ENCODE measurements at regions not wholly inside any gene's neighbourhood (a gene's known extent, or its start where the extent isn't known, plus 50 kb on each side); places are given as distances from the start of the nearest gene placed in this dataset.

DNA sequence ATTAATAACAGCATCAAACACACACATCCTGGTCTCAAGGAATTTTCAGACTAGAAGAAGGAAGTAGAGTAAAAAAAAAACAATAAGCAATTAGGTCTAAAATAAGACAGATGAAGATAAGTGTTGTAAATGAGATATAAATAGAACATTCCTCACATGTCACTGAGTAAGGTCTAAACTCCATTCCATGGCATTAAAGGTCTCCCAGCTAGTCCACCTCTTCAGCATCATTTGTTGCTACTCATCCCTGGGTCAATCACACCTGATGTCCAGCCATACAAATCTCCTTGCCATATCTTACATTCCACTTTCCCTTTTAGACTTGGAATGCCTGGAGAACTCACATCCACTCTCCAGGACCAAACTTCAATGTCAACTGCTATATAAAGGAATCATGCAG is 214.1 kb upstream of the KLF4 start:
- Histone ChIP-seq H3K36me3 (no peaks in the 10 kb centered on the region), H3K4me1 (peaks cover 4% of the 10 kb centered on the region), H3K4me3 (no peak overlapping the region), H3K27me3 (ENCODE audit: low read depth) (no peaks in the 10 kb centered on the region), H3K9me3 (no peaks in the 10 kb centered on the region), H3K27ac (no peak overlapping the region)
- intact Hi-C loops (cut with DNase I): no loop called here
- DNase-seq (no peak), ATAC-seq (no peak)
- TF ChIP-seq, protein P1, sequence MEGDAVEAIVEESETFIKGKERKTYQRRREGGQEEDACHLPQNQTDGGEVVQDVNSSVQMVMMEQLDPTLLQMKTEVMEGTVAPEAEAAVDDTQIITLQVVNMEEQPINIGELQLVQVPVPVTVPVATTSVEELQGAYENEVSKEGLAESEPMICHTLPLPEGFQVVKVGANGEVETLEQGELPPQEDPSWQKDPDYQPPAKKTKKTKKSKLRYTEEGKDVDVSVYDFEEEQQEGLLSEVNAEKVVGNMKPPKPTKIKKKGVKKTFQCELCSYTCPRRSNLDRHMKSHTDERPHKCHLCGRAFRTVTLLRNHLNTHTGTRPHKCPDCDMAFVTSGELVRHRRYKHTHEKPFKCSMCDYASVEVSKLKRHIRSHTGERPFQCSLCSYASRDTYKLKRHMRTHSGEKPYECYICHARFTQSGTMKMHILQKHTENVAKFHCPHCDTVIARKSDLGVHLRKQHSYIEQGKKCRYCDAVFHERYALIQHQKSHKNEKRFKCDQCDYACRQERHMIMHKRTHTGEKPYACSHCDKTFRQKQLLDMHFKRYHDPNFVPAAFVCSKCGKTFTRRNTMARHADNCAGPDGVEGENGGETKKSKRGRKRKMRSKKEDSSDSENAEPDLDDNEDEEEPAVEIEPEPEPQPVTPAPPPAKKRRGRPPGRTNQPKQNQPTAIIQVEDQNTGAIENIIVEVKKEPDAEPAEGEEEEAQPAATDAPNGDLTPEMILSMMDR (IDR thresholded peaks at IDR 0.05): no peak

DNA sequence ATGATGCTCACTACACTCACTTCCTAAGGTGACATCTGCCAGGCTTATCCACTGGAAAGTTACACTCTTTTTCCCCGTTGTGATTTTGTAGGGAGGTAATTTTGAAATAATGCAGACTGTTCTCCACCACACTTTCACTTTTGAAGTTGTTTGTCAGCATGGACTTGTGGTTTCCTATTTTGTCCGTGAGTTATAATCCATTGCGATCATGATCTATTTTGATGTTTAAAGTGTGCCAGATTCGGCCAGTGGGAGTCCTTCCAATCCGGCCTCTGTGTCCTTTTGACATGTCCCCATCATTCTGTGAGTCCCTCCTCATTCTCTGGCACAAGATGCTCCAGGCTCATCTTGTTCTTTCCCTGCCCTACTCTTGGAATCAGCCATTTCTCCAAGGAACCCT is 211.3 kb upstream of the KLF4 start:
- DNase-seq: no peak
- H3K27ac ChIP-seq: no peak overlapping the region
- no peaks in the 10 kb centered on the region for H3K36me3 ChIP-seq
- intact Hi-C loops (cut with DNase I): no loop called here
- H3K4me3 ChIP-seq: peak overlapping the region; percentile 32
- H3K9me3 ChIP-seq: no peaks in the 10 kb centered on the region
- no peak for ATAC-seq
- no peaks in the 10 kb centered on the region for H3K27me3 ChIP-seq (ENCODE audit: low read depth)
- TF ChIP-seq, protein P1 (IDR thresholded peaks at IDR 0.05): no peak
- H3K4me1 ChIP-seq: no peaks in the 10 kb centered on the region

DNA sequence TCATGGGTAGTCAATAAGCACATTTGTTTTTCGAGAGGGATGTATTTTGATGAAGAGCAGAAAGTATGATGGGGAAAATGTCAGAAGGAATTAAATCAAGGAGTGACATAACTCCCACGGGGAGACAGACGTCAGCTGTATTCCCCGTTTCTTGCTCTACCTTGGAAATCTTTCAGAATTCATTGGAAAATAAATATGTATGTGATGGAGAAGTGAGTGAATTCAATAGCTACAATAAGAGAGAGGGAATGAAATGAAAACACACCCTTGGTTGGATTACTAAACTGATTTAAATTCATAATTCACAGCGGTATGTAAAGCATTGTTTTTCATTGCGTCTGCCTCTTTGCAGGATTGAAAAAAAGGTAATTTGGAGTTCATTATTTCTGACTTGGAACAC is 209.7 kb upstream of the KLF4 start:
- H3K4me1 ChIP-seq: no peaks in the 10 kb centered on the region
- no peak for DNase-seq
- ATAC-seq: no peak
- H3K27me3 ChIP-seq (ENCODE audit: low read depth): no peaks in the 10 kb centered on the region
- no peak overlapping the region for H3K27ac ChIP-seq
- intact Hi-C loops (cut with DNase I): no loop called here
- no peak overlapping the region for H3K4me3 ChIP-seq
- TF ChIP-seq, protein P1 (IDR thresholded peaks at IDR 0.05): no peak
- H3K36me3 ChIP-seq: no peaks in the 10 kb centered on the region
- H3K9me3 ChIP-seq: no peaks in the 10 kb centered on the region

DNA sequence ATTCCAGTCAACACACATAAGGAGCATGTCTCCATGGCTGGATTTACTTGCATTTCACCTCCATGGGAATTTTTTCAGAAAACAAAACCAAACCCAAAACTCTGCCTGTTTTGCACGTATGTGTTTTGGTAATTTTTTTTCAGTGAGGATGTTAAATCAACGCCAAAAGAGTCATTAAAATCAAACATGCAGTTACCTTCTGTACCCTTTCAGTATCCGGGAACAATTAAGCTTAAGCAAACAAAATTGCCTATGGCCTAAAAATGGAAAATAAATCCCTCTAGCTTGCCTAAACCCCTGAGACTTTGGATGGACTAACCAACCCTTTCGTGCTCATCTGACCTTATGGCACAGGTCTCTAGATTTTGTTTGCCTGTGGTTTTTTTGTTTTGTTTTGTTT is 209.2 kb upstream of the KLF4 start:
- Histone ChIP-seq H3K4me3 (no peak overlapping the region), H3K36me3 (no peaks in the 10 kb centered on the region), H3K4me1 (no peaks in the 10 kb centered on the region), H3K9me3 (no peaks in the 10 kb centered on the region), H3K27me3 (ENCODE audit: low read depth) (no peaks in the 10 kb centered on the region), H3K27ac (no peak overlapping the region)
- intact Hi-C loops (cut with DNase I): no loop called here
- ATAC-seq: no peak
- TF ChIP-seq, protein P1 (IDR thresholded peaks at IDR 0.05): no peak
- DNase-seq: no peak

DNA sequence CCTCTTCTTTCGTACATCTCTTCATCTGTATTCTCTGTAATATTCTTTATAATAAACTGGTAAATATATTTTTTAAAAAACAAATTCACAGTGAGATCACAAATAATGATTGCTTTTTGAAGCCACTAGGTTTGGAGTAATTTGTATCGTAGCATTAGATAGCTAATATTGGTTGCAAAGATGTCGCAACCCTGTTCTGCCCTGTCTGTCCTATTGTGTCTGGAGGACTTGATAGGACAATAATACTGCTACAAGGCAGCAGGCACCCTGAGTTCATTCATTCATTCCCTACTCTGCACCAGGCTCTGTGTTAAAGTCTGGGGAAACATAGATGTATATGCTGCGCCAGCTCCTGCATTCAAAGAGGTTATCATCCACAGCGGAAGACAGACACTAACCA is 206.7 kb upstream of the KLF4 start:
- intact Hi-C loops (cut with DNase I): no loop called here
- no peak for ATAC-seq
- H3K4me1 ChIP-seq: no peaks in the 10 kb centered on the region
- no peaks in the 10 kb centered on the region for H3K36me3 ChIP-seq
- H3K9me3 ChIP-seq: no peaks in the 10 kb centered on the region
- no peaks in the 10 kb centered on the region for H3K27me3 ChIP-seq (ENCODE audit: low read depth)
- no peak overlapping the region for H3K27ac ChIP-seq
- no peak for DNase-seq
- no peak overlapping the region for H3K4me3 ChIP-seq
- TF ChIP-seq, protein P1 (IDR thresholded peaks at IDR 0.05): no peak

DNA sequence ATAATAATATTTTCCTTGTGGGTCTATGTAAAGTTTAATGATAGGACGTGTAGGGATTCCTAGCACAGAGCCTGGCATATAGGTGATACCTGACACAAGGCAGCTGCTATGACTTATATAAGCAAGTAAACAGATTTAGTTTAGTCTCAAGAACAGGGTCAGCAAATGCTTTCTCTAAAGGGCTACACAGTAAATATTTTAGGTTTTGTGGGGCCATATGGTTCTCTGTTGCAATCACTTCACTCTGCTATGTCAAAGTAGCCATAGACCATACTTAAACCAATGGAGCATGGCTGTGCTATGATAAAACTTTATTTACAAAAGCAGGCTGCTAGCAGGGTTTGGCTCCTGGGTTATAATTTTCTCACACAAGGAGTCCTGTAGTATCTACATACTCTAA is 204.8 kb upstream of the KLF4 start:
- Histone ChIP-seq H3K27ac (no peak overlapping the region), H3K4me1 (no peaks in the 10 kb centered on the region), H3K27me3 (ENCODE audit: low read depth) (no peaks in the 10 kb centered on the region), H3K9me3 (no peaks in the 10 kb centered on the region), H3K36me3 (no peaks in the 10 kb centered on the region), H3K4me3 (no peak overlapping the region)
- intact Hi-C loops (cut with DNase I): no loop called here
- ATAC-seq (no peak), DNase-seq (no peak)
- TF ChIP-seq, protein P1 (IDR thresholded peaks at IDR 0.05): no peak

Measured in lower lobe of right lung (tissue), 2 donors.